ENCODE measurements at regions not wholly inside any gene's neighbourhood (a gene's known extent, or its start where the extent isn't known, plus 50 kb on each side); places are given as distances from the start of the nearest gene placed in this dataset.

- no peak for DNase-seq
These were observed 654.7 kb upstream of the ARGLU1 start for GRCh38 chr13:107222597-107222996.

GRCh38 chr13:107220245-107220644 is 652.3 kb upstream of the ARGLU1 start:
- DNase-seq: no peak

DNA sequence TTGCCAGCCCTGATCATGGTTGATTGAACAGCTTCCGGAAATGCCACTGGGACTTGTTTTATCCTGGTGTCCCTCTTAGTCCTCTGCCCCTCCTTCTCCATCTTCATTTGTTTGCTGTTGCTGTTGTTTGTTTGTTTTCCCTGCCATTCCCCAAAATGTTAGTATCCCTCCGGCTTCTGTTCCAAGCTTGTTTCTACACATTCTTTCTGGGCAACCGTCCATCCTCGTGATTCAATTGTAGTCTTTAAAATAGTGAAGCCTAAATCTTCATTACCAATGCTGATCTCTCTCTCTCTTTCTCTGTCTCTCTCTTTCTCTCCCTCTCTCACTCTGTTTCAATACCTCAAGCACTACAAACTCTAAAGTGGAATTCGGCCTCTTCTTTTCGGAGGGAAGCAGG is 649.3 kb upstream of the ARGLU1 start:
- DNase-seq: no peak

GRCh38 chr13:107216046-107216755 is 648.3 kb upstream of the ARGLU1 start:
- DNase-seq: no peak

GRCh38 chr13:107211073-107211472 is 643.1 kb upstream of the ARGLU1 start:
- DNase-seq: peak; percentile 52

DNA sequence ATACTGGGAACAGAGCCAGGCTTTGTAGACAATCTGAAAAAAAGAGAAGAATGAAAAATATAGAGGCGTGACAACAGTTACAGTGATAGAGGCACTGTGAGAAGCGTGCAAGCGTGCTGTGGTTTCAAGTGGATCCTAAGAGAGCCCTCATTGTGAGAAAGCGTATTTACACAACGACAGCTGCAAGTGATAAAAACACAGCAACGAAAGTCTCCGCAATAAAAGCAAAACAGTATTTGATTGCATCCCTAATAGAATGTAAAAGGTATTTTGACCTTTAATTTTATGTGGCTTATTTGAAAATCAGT is 642.7 kb upstream of the ARGLU1 start:
- DNase-seq: no peak

DNA sequence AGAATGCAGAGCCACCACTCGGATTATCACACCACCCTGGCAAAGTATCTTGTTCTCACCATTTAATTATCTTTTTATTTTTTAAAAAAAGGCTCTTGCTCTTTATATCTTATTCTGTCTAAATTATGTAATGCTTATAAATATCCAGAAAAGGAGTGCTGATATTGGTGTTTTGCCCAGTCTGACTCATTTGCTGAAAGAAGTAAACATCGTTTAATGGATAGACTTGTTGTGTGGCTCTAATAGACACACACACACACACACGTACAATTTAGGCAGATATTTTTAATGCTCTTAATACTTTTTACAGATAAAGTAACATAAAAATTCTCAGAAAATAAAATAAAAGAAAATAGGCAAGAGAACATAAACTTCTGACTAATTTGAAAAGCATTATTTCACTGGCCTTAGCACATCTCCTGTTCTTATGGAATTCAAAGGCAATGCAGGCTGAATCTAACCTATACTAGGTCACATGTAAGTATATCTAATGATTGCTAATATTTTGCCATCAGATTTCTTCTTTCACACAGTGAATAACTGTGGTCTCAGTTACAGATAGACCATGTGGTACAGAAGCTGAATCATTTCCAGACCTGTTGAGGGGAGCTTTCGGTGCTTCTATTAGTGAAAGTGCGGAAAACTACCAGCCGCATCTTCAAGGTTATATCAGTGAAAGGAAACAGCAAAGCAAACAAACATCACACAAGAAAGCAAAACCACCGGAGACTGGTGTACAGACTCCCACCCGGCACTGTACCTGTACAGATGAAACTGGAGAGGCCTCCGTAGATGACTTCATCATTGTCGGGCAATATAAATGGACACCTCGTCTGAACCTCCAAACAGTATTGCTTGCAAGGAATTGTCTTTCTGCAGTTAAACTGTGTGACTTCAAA is 642.1 kb upstream of the ARGLU1 start:
- DNase-seq: no peak

GRCh38 chr13:107208889-107209288 is 641.0 kb upstream of the ARGLU1 start:
- DNase-seq: no peak

DNA sequence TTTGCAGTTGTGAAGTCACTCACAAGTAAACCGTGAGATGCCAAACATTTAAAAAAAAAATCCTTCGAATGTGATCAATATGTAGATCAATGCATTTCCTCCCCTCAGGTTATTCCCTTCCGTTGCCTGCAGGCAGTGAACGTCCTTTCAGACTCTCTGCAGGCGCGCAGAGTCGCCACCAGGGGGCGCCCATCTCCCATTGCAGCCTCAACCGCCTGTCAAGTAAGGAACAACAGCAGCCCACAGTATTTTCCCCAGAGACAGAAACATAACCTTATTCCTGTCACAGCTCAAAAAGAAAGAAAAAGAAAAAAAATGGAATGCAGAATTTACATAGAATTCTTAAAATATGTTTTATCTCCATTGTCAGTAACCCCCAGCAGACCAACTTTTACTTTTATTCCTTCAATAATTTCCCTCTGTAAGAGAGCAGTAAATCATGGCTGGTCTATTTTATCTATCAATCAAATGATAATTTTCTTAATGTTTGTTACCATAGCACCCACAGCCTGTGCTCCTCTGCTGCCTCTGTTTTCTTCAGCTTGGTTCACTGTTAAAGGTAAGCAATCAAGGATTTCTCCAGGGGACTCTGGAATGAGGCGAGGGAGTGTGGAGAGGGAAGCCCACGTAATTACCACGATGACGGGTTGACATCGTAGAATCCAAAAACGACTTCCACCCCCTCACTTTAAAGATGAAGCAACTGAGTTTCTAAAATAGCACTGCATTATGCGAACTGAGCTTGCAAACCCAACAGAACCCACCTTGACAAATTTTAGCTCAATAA is 637.6 kb upstream of the ARGLU1 start:
- DNase-seq: no peak

DNA sequence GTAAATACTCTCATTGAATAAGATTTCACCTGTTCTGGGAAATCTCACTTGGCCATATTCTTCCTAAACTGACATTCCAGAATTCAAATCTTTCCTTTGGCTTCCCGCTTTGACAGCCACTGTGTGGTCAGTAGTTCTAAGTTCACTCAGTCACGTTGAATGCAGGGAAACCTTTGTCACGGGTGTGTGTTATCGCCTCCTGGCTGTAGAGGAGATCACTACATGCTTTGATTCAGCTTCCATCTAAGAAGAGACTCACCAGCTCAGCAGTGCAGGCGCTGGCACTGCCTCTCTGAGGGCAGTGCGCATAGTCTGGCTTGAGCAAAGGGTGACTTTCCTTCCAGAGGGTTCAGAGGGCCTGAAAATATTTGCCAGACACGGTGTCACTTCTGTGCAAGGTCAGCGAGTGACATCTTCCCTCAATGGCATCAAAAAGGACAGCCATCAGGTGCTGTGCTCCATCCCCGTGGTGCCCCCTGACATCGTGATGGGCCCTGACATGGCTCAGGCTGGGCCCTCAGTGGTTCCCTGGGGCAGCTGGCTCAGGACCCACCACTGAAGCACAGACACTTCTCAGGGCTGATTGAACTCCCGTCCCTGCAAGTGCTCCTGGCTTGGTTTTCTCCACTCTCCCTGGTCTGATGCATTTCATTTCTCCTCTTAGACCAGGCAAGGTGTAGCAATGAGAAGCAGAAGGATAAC is 635.4 kb upstream of the ARGLU1 start:
- DNase-seq: no peak

- no peak for DNase-seq
These were observed 634.6 kb upstream of the ARGLU1 start for GRCh38 chr13:107202371-107203023.

DNA sequence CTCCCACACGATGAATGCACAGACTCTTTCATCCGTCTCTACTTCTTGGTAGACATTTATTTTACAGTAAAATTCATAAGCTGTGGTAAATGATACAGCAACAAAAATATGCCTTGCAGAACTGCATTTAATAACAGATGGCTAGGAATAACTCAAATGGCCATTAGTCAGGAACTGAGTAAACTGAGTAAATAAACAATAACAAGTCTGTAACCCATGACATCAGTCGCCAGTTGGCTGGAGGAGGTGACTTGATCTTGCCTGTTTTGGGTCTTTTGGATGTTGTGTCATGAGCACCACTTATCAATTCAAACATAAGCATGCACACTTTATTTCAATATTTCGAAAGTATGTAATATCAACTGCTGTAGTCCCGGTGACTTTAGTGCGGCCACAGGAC is 632.6 kb upstream of the ARGLU1 start:
- no peak for DNase-seq

DNA sequence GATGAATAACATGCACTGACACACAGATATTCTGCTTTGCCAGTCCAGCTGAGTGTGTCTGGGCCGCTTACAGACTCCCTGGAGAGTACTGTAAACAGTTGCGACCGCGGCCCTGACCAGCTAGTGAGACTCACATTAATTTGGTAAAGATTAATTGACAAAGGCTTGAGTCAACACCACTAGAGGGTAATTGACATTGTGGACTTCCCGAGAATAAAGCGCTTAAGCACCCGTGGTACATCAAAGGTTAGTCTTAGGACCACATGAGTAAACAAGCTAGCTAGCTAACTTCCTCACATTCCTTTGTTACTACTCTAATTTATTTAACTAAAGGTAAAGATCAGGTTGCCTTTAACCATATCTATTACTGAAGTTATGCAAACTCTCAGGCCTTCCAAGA is 624.4 kb upstream of the ARGLU1 start:
- DNase-seq: no peak

- no peak for DNase-seq
These were observed 622.1 kb upstream of the ARGLU1 start for GRCh38 chr13:107190065-107190464.

- DNase-seq: no peak
These were observed 618.0 kb upstream of the ARGLU1 start for GRCh38 chr13:107185889-107186288.

GRCh38 chr13:107170270-107170931 is 602.5 kb upstream of the ARGLU1 start:
- DNase-seq: no peak

DNA sequence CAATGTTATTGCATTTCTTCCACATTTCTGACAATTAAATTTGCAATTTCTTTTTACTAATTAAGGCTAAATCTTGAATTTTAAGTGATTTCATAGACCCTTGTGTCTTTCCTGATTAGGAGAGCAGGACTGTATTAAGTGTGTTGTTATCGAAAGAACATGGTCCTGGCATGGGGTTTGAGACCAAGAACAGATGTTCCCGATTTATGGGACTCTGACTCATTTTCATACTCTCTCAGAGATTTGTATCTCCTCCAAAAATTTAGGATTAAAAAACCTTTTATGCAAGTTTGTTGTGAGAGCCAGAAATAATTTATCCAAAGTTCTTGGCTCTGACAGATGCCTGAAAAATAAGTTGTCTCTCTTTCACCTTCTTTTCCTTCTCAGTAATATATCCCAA is 589.3 kb upstream of the ARGLU1 start:
- DNase-seq: no peak

- no peak for DNase-seq
These were observed 576.5 kb upstream of the ARGLU1 start for GRCh38 chr13:107144432-107144831.

GRCh38 chr13:107141767-107142166 is 573.8 kb upstream of the ARGLU1 start:
- DNase-seq: no peak

DNA sequence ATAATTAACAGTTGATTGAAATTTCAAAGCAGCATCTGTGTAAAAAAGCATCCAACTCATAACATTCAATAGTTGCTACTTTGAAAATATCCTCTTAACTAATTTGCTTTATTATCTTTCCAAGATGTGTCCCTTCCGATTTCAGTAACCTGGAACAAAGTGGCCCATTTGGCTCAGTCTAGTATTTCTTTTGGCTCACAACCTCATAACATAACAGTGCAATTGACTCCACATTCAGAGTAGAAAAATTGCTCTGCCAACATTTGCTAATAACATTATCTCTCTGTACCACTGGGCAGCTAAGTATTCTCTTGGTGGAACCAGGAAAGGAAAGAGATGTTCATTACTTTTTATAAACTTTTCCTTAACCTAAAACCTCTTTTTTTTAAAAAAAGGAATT is 571.1 kb upstream of the ARGLU1 start:
- DNase-seq: peak; percentile 1

GRCh38 chr13:107138486-107138885 is 570.5 kb upstream of the ARGLU1 start:
- DNase-seq: peak; percentile 1

- DNase-seq: no peak
These were observed 566.0 kb upstream of the ARGLU1 start for GRCh38 chr13:107133950-107134349.

All from NCI-H446 treated with DMSO at 0.1 percent for 48 hours (cell line).